Panc1 (cell line): ENCODE measurements at regions not wholly inside any gene's neighbourhood (a gene's known extent, or its start where the extent isn't known, plus 50 kb on each side); places are given as distances from the start of the nearest gene placed in this dataset.

ENCODE experiments used
- ATAC-seq: fragments of 200-7000 bp; cut with Tn5 transposase; 2 replicates; pipeline ENCODE4 v1.9.1; 2020; ENCODE audit warnings: mild to moderate bottlenecking, moderate library complexity
- BruUV-seq: library from RNA; stranded (reverse); fragments of 400-500 nt; replicated peaks from 2 replicates; lab custom pipeline; 2021; lab: Mats Ljungman, UMichigan
- CTCF ChIA-PET: fragments of 300-600 bp; sonication (Branson Sonifier 250); formaldehyde crosslinking; loops from one replicate; lab custom pipeline; 2022; ENCODE audit warnings: antibody characterized with exemption; lab: Charles Lee
- POLR2A ChIA-PET: fragments of 300-600 bp; sonication (Branson Sonifier 250); formaldehyde crosslinking; loops from one replicate; lab custom pipeline; 2022; ENCODE audit warnings: antibody characterized with exemption; lab: Charles Lee
- DNase-seq: peaks from one replicate; pipeline ENCODE4 v3.0.0-alpha.2; 2010; ENCODE audit warnings: low read depth, low spot score
- H3K27ac ChIP-seq: 2 replicates; pipeline ENCODE4 v1.5.1; 2011; ENCODE audit warnings: mild to moderate bottlenecking, low read length, inconsistent platforms
- H3K27me3 ChIP-seq: fragments of 200-500 bp; sonication (Bioruptor generic); 2 replicates; pipeline ENCODE4 v1.6.0; 2014; ENCODE audit warnings: low read length, inconsistent platforms; ENCODE audit not compliant: control insufficient read depth, insufficient read depth
- H3K36me3 ChIP-seq: fragments of 200-500 bp; sonication (Bioruptor generic); 2 replicates; pipeline ENCODE4 v1.5.1; 2014; ENCODE audit warnings: inconsistent platforms, mild to moderate bottlenecking, low read length, moderate library complexity; ENCODE audit not compliant: control insufficient read depth, insufficient read depth
- H3K4me1 ChIP-seq: 2 replicates; pipeline ENCODE4 v1.5.1; 2011; ENCODE audit warnings: inconsistent platforms, mild to moderate bottlenecking, low read length, moderate library complexity; ENCODE audit not compliant: control insufficient read depth, insufficient read depth
- H3K4me3 ChIP-seq, 2 experiments: 2 replicates each; pipeline ENCODE4 v1.5.1; 2011 to 2012; ENCODE audit warnings: low read depth in 2 of 2, low read length in 2 of 2, mild to moderate bottlenecking in 2 of 2, inconsistent platforms in 1 of 2, moderate library complexity in 1 of 2
- H3K9me3 ChIP-seq: fragments of 200-500 bp; sonication (Bioruptor generic); 2 replicates; pipeline ENCODE4 v1.5.1; 2014; ENCODE audit warnings: low read depth, mild to moderate bottlenecking, inconsistent platforms, low read length, moderate library complexity; ENCODE audit not compliant: control insufficient read depth, insufficient read depth
- POLR2AphosphoS5 ChIP-seq: IDR thresholded peaks from 2 replicates; pipeline ENCODE4 v1.6.1; 2012; ENCODE audit warnings: mild to moderate bottlenecking, low read depth, low read length, moderate library complexity
- SIN3A ChIP-seq: IDR thresholded peaks from 2 replicates; pipeline ENCODE4 v1.6.1; 2012; ENCODE audit warnings: low read depth, mild to moderate bottlenecking, low read length, moderate library complexity, borderline replicate concordance; ENCODE audit not compliant: insufficient read depth
- TCF7L2 ChIP-seq: IDR thresholded peaks from 2 replicates; pipeline ENCODE4 v1.6.1; 2011; ENCODE audit warnings: mild to moderate bottlenecking, low read depth, low read length, inconsistent platforms
- in situ Hi-C: cut with HindIII; loops from 2 replicates; pipeline ENCODE4 v1.10.0; 2016; ENCODE audit warnings: low sequenced_read_pairs, low pct_unique_long_range_greater_than_20kb
- intact Hi-C: fragments of 100-400 bp; cut with micrococcal nuclease; formaldehyde crosslinking; loops from one replicate; pipeline ENCODE4 v1.10.0; 2022; ENCODE audit not compliant: unreplicated experiment
- TF ChIP-seq, protein P1 (sequence below): fragments of 450-650 bp; IDR thresholded peaks from 2 replicates; pipeline ENCODE4 v1.5.1; 2017; ENCODE audit warnings: mild to moderate bottlenecking
- TF ChIP-seq, protein P2 (sequence below), 2 experiments: IDR thresholded peaks; 2 replicates each; pipeline ENCODE4 v1.6.1; 2011 to 2012; ENCODE audit warnings: low read depth in 2 of 2, control low read depth in 1 of 2, low read length in 1 of 2, mild to moderate bottlenecking in 1 of 2, moderate library complexity in 1 of 2; ENCODE audit not compliant: insufficient read depth in 1 of 2

DNA sequence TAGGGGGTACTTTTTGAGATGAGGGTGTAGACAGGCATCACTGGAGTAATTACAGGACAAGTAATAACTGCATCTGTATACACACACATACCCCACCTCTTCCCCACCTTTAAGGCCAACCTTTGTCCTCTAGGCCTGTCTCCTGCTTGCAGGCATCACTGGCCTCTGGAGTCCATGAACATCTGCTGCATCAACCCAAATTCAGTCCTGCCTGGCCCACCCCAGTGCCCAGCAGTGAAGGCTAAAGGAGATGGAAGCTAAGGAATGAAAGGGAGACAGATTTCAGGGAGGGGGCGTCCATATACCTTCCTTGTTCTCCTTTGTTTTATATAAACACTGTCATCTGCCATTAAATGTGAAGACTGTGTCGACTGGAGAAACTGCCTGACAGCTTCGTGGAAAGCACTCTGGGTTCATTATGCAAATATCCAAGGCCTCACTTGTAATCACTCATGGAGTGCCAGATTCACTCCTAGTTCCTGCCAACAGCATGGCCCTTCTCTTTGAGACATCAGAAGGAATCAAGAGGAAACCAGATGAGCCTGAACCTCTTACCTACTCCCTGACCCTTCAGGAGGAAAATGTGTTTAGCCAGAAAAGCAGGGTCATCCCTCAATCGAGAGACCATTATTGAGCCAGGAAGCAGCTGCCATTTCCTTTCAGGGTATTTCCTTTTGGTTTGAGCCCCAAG, 64.4 kb downstream of the SERPINA3 start:
- POLR2A ChIA-PET: no interaction called here
- no peak overlapping the region for H3K4me3 ChIP-seq
- intact Hi-C loops: loop anchor here (10.0 kb wide), 1 partner anchor 252 kb away; no protein-coding TSS in a partner anchor
- H3K4me1 ChIP-seq: no peaks in the 10 kb centered on the region
- no TSS peak for BruUV-seq
- TF ChIP-seq POLR2AphosphoS5: no peak
- TF ChIP-seq SIN3A: no peak
- TF ChIP-seq, protein P1, sequence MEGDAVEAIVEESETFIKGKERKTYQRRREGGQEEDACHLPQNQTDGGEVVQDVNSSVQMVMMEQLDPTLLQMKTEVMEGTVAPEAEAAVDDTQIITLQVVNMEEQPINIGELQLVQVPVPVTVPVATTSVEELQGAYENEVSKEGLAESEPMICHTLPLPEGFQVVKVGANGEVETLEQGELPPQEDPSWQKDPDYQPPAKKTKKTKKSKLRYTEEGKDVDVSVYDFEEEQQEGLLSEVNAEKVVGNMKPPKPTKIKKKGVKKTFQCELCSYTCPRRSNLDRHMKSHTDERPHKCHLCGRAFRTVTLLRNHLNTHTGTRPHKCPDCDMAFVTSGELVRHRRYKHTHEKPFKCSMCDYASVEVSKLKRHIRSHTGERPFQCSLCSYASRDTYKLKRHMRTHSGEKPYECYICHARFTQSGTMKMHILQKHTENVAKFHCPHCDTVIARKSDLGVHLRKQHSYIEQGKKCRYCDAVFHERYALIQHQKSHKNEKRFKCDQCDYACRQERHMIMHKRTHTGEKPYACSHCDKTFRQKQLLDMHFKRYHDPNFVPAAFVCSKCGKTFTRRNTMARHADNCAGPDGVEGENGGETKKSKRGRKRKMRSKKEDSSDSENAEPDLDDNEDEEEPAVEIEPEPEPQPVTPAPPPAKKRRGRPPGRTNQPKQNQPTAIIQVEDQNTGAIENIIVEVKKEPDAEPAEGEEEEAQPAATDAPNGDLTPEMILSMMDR: no peak
- no peak for TF ChIP-seq TCF7L2
- TF ChIP-seq, protein P2, sequence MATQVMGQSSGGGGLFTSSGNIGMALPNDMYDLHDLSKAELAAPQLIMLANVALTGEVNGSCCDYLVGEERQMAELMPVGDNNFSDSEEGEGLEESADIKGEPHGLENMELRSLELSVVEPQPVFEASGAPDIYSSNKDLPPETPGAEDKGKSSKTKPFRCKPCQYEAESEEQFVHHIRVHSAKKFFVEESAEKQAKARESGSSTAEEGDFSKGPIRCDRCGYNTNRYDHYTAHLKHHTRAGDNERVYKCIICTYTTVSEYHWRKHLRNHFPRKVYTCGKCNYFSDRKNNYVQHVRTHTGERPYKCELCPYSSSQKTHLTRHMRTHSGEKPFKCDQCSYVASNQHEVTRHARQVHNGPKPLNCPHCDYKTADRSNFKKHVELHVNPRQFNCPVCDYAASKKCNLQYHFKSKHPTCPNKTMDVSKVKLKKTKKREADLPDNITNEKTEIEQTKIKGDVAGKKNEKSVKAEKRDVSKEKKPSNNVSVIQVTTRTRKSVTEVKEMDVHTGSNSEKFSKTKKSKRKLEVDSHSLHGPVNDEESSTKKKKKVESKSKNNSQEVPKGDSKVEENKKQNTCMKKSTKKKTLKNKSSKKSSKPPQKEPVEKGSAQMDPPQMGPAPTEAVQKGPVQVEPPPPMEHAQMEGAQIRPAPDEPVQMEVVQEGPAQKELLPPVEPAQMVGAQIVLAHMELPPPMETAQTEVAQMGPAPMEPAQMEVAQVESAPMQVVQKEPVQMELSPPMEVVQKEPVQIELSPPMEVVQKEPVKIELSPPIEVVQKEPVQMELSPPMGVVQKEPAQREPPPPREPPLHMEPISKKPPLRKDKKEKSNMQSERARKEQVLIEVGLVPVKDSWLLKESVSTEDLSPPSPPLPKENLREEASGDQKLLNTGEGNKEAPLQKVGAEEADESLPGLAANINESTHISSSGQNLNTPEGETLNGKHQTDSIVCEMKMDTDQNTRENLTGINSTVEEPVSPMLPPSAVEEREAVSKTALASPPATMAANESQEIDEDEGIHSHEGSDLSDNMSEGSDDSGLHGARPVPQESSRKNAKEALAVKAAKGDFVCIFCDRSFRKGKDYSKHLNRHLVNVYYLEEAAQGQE (IDR thresholded peaks at IDR 0.05; ENCODE audit: insufficient read depth in 1 of 2, low read depth in 2 of 2, low read length in 1 of 2): no peak
- ATAC-seq: no peak
- H3K27me3 ChIP-seq: no peaks in the 10 kb centered on the region
- CTCF ChIA-PET: no interaction called here
- no peak overlapping the region for H3K27ac ChIP-seq
- in situ Hi-C loops: no loop called here
- H3K9me3 ChIP-seq: no peaks in the 10 kb centered on the region
- no peaks in the 10 kb centered on the region for H3K36me3 ChIP-seq
- DNase-seq: no peak

DNA sequence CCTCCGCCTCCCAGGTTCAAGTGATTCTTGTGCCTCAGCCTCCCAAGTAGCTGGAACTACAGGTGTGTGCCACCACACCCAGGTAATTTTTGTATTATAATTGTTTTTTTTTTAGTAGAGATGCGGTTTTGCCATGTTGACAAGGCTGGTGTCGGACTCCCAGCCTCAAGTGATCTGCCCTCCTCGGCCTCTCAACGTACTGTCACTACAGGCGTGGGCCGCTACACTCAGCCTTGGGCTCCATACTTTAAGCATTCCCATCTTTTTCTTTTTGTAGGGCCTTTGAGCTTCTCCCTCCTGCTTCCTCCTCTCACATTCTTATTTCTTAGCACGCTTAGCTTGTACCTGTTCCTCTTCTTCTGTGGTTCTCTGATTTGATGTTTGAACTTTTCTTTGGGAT, 62.8 kb downstream of the SERPINA3 start:
- intact Hi-C loops: loop anchor here (10.0 kb wide), 1 partner anchor 250 kb away; no protein-coding TSS in a partner anchor
- H3K27me3 ChIP-seq: no peaks in the 10 kb centered on the region
- TF ChIP-seq TCF7L2 (no peak), SIN3A (no peak)
- TF ChIP-seq, protein P2 (IDR thresholded peaks at IDR 0.05; ENCODE audit: insufficient read depth in 1 of 2, low read depth in 2 of 2, low read length in 1 of 2): no peak
- TF ChIP-seq, protein P1: no peak
- H3K9me3 ChIP-seq: no peaks in the 10 kb centered on the region
- H3K36me3 ChIP-seq: no peaks in the 10 kb centered on the region
- POLR2A ChIA-PET: no interaction called here
- H3K4me3 ChIP-seq: no peak overlapping the region
- no peak for DNase-seq
- no peak overlapping the region for H3K27ac ChIP-seq
- BruUV-seq: no TSS peak
- ATAC-seq: no peak
- CTCF ChIA-PET: no interaction called here
- in situ Hi-C loops: no loop called here
- no peaks in the 10 kb centered on the region for H3K4me1 ChIP-seq
